DND-41 (cell line): ENCODE measurements at regions not wholly inside any gene's neighbourhood (a gene's known extent, or its start where the extent isn't known, plus 50 kb on each side); places are given as distances from the start of the nearest gene placed in this dataset.

Experiments used
- EZH2 ChIP-seq: IDR thresholded peaks from 3 replicates; pipeline ENCODE4 v1.6.1; 2012; ENCODE audit warnings: borderline replicate concordance, low read depth, mild to moderate bottlenecking, moderate library complexity, low read length, inconsistent platforms; ENCODE audit not compliant: severe bottlenecking
- TF ChIP-seq, protein P1 (sequence below): IDR thresholded peaks from 2 replicates; pipeline ENCODE4 v1.5.1; 2012; ENCODE audit warnings: borderline replicate concordance, low read length, moderate library complexity, mild to moderate bottlenecking; ENCODE audit not compliant: poor library complexity, severe bottlenecking; ENCODE audit errors: extremely low read depth

DNA sequence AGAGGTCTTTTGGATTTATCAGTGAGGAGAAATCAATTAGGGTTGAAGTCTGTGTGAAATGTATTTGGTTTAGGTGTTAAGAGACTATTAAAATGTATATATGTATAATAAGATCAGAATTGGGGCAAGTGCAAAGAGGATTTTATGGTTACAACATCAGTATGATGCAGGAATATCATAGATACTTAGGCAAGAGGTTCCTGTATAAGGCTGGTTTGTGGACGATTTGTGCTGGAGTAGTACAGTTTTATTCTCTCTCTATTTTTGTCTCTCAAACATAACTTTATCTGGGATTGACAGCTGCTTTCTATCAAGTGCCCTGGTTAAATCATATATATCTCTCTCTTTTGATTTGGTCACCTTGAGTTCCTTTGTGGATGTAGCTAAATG lies 142.5 kb downstream of the CTH start:
- TF ChIP-seq, protein P1, sequence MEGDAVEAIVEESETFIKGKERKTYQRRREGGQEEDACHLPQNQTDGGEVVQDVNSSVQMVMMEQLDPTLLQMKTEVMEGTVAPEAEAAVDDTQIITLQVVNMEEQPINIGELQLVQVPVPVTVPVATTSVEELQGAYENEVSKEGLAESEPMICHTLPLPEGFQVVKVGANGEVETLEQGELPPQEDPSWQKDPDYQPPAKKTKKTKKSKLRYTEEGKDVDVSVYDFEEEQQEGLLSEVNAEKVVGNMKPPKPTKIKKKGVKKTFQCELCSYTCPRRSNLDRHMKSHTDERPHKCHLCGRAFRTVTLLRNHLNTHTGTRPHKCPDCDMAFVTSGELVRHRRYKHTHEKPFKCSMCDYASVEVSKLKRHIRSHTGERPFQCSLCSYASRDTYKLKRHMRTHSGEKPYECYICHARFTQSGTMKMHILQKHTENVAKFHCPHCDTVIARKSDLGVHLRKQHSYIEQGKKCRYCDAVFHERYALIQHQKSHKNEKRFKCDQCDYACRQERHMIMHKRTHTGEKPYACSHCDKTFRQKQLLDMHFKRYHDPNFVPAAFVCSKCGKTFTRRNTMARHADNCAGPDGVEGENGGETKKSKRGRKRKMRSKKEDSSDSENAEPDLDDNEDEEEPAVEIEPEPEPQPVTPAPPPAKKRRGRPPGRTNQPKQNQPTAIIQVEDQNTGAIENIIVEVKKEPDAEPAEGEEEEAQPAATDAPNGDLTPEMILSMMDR, result no peak
- TF ChIP-seq EZH2, result no peak
